Ureter (tissue), 1 donor: ENCODE measurements at regions not wholly inside any gene's neighbourhood (a gene's known extent, or its start where the extent isn't known, plus 50 kb on each side); places are given as distances from the start of the nearest gene placed in this dataset.
A peak's percentile ranks its signal among the peaks of the same experiment; 100 is the strongest.
"Not testable (repeated sequence)": the region's sequence is repeated elsewhere in the genome, so short reads cannot be mapped to it uniquely, and the experiment has no call there.

ENCODE experiments used
- DNase-seq: peaks from one replicate; pipeline ENCODE4 v3.0.0-alpha.2; 2020; ENCODE audit warnings: low spot score
- donor health status: DM: yes; HTN: yes; CAD: no.

DNA sequence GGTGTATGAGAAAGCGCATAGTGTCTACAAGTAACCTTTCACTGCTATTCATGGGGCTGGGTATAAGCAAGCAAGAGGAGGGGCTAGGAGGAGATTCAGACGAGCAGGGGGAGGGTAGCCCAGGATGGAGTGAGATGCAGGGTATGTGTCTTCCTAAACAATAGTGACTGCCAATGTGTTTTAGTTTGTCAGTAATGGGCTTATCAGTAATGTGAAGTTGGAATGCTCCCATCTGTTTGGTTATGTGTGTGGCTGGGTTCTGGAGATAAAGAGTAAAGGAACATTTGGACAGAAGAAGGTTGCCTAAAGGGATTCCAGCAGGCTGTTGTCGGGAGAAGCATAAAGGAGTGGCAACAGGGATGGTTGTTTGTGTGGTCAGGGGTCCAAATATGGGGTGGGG lies 62.7 kb upstream of the EZR start:
- DNase-seq = not testable (repeated sequence)

DNA sequence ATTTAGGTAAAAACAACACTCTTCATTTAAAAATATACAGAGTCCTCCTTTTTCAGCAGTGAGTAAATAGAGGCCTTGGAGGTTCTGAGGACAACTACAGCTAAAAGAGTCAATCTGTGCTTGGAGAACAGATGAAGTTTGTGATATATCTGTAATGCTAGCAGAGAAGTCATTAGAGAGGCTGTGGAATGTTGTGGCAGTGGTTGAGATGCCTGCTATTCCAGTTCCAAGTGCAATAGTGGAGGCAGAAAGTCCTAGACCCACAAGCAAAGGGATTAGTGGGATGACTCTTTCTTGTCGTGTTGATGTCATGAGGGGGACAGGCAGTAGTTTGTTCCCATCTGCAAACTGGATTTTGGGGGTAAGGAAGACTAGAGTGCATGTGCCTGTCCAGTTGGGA lies 62.1 kb upstream of the EZR start:
- not testable (repeated sequence) for DNase-seq

DNA sequence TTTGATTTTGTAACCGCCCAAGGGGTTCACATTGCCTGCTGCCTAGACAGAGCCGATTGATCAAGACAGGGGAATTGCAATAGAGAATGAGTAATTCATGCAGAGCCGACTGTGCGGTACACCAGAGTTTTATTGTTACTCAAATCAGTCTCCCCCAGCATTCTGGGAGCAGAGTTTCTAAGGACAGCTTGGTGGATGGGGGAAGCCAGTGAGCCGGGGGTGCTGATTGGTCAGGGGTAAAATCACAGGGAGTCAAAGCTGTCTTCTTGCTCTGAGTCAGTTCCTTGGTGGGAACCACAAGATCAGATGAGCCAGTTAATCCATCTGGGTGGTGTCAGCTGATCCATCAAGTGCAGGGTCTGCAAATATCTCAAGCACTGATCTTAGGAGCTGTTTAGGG lies 60.0 kb upstream of the EZR start:
- no peak for DNase-seq

GRCh38 chr6:158877716-158878115 lies 58.5 kb upstream of the EZR start:
- no peak for DNase-seq

- no peak for DNase-seq
These were observed 57.7 kb upstream of the EZR start for GRCh38 chr6:158876886-158877285.

DNA sequence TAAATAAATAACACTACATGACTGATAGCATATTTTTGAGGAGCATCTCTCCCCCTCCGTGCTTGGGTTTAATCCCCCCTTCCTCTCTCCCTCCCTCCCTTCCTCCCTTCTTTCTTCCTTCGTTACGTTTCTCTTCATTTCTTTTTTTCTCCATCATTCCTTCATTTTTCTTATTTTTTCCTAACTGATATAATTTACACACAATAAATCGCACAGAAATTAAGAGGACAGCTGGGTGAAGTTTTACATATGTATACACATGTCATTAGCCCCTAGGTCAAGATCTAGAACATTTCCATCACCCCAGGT lies 51.4 kb upstream of the EZR start:
- no peak for DNase-seq

DNA sequence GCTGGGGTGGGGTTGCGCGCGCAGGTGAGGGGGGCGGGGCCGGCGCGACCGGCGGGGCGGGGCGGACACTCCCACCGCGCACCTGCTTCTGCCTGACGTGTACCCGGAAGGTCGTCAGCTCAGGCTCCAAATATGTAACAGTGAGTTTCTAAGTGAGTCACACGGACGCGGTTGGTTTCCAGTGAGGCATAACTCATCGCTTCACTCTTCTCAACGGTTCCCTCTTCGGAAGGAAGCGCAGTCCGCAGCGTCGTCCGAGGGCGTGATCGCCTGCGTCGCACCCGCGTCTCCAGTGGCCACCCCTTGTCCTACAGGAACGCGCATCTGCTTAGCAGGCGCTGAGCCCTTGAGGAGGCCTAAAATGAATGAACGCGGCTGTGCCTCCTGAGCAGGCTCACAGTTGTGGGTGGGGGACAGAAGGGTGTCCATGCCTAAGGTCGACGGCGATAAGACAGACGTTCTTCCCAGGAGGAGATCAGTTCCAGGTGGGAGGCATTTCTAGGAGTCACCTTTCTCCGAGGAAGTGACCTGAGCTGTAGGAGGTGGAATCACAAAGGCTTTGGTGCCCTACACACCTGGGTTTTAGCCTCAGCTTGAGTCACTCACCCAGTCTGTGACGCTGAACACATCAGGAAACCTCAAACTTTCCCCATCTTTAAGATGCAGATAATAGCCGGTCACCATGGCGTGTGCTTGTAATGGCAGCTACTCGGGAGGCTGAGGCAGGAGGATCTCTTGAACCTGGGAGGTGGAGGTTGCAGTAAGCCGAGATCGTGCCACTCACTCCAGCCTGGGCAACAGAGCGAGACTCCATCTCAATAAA lies 50.9 kb upstream of the EZR start:
- peak; percentile 94 for DNase-seq

GRCh38 chr6:158868890-158869825 lies 50.0 kb upstream of the EZR start:
- DNase-seq = no peak
